Adrenal gland (tissue), 5 donors: ENCODE measurements at regions not wholly inside any gene's neighbourhood (a gene's known extent, or its start where the extent isn't known, plus 50 kb on each side); places are given as distances from the start of the nearest gene placed in this dataset.

Experiments
- CTCF ChIP-seq, 6 experiments: fragments of 450-650 bp in 4 of 6; fragments of 200-600 bp in 2 of 6; sonication (generic) in 1 of 6; IDR thresholded peaks; 1 replicate in 5 of 6; 2 replicates in 1 of 6; pipeline versions ENCODE4 v1.5.1 to v1.8.0; 2016 to 2021; ENCODE audit warnings: antibody characterized with exemption in 6 of 6, mild to moderate bottlenecking in 2 of 6, moderate library complexity in 1 of 6
- POLR2A ChIP-seq, 2 donors: fragments of 450-650 bp; IDR thresholded peaks; one replicate each; pipeline ENCODE4 v1.6.1; 2017; ENCODE audit warnings: antibody characterized with exemption in 2 of 2, mild to moderate bottlenecking in 2 of 2, moderate library complexity in 1 of 2
- donor health status: DM: no; HTN: no; CAD: no.

- no peak for TF ChIP-seq CTCF (IDR thresholded peaks at IDR 0.05)
- TF ChIP-seq POLR2A (IDR thresholded peaks at IDR 0.05) = no peak
These were observed 449.4 kb upstream of the SOX11 start for GRCh38 chr2:5242751-5243150.
